ENCODE measurements at regions not wholly inside any gene's neighbourhood (a gene's known extent, or its start where the extent isn't known, plus 50 kb on each side); places are given as distances from the start of the nearest gene placed in this dataset.

- TF ChIP-seq TAF1 (IDR thresholded peaks at IDR 0.05; ENCODE audit: borderline replicate concordance, low read depth, low read length) (no peak), POLR2AphosphoS5 (IDR thresholded peaks at IDR 0.05; ENCODE audit: low read depth, low read length) (no peak), POLR2A (IDR thresholded peaks at IDR 0.05; ENCODE audit: low read depth, low read length) (no peak)
Observed at GRCh38 chr7:50155755-50156154, 62.7 kb upstream of the ZPBP start.
